GM19438 (cell line): ENCODE measurements at regions not wholly inside any gene's neighbourhood (a gene's known extent, or its start where the extent isn't known, plus 50 kb on each side); places are given as distances from the start of the nearest gene placed in this dataset.

ENCODE experiments used
- ATAC-seq: cut with Tn5 transposase; IDR thresholded peaks from one replicate; pipeline ENCODE4 v1.9.1; 2021; ENCODE audit warnings: low read depth; ENCODE audit not compliant: unreplicated experiment

DNA sequence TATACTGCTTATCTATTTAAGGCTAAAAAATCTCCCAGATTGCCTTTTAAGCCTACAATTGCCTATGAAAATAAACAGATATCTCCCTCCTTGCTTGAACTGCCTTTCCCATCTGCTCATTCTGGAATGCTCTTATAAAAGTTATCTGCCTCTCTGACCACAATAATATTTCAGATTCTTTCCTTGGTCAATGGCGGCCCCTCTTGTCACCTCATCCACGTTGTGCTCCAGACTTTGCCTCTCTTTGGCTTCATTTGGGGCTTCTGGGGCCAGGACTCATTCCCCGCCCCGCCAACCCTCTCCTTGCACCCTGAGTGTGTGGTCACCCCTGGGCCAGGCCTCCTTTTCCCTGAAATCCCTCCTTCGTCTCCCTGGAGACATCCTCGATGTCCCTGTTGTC is 110.0 kb upstream of the RPS23 start:
- no peak for ATAC-seq

DNA sequence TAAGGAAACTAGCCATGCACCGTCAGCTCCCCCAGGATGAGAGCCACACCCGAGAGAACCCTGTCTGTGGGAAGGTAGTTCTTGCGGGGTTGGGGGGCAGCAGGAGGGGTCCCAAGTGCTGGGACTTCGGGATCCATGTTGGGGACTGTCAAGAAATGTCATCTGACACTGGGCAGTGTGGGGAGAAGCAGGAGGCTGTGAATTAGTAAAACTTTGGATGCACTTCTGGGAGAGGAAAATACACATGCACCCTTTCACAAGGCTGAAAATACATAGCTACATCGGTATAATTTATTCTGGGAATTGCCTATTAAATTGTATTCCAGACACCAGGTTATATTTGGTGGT is 109.6 kb upstream of the RPS23 start:
- no peak for ATAC-seq

DNA sequence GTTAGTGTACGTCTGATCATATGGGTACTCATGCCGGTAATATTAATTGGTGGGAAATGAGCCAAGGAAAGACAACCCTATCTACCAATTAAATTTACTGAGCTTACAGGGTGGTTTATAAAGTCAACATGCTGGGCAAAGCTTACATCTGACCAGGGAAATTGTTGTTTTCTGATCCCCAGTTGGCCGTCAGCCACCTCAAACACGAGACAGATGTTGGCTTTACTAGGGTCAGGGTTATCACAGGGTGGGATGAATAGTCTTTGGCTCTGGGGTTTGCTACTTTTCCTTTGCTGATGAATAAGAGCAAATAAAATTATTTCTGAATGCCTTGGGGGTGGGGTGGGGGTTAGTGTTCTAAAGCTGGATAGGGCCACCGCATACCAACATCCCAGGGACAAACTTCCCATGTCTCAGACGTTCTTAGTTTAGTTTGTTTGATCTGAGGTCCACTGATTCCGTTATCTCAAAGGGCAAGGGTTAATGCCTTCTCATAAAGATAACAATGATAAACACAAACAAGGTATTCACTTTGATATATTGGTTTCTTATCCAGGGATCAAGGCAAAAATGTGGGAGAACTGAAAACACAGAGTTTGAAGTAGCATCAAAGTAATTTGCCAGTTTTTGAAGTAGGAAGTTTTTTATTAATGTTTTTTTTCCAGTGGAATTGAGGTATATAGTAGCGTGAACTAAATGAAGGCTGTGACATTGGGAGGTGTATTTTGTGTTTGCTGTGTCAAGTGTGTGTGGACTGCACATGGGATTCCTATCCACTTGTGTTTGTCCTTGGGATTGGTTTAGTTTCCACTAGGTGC is 109.1 kb upstream of the RPS23 start:
- no peak for ATAC-seq

DNA sequence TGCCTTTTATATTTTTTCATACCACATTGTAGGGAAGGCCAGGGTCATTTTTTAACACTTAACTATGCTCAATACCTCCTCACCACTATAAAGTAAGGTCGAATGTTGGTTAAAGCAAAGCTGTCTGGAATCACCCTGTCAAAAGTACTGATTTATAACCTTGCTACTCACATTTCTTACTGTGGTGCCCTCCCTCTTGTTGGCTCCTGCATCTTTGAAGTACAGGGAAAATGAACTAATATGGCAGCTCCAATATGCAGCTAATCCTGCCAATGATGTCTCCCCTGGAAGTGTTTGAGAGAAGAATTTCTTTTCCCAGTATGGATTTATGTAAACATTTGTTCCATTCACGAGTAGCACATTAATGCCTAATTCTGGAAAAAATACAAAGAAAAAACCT is 108.4 kb upstream of the RPS23 start:
- ATAC-seq: no peak

DNA sequence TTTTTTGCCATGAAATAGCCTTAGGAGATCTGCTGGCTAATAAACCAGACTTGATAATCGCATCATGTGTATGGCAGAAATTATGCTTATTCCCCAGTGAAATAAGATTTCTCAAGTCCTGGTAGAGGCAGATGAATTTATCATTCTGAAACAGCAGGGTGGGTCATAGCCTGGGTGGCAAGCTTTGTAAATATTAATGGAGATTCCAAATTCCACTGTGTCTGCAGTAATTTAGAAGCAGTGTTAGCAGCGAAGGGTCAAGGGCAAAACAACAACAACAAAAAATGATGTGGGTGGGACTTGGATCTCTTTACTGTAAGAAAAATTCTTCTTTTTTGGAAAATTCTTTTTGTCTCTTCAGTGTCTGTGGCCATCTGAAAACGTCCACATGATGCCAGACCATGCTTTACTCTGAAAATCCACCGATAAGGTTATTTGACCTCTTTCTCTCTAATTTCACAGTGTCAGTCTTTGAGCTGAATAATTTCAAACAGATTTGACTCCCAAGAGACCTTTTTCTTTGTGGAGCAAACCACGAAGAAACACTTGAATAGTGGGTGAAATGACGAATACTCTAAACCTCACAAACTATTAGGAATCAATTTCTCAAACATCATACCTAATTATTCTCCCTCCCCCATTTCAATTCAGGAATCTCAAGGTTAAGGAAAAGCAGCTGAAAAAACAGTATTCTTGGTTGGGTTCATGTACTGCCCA is 106.0 kb upstream of the RPS23 start:
- no peak for ATAC-seq

DNA sequence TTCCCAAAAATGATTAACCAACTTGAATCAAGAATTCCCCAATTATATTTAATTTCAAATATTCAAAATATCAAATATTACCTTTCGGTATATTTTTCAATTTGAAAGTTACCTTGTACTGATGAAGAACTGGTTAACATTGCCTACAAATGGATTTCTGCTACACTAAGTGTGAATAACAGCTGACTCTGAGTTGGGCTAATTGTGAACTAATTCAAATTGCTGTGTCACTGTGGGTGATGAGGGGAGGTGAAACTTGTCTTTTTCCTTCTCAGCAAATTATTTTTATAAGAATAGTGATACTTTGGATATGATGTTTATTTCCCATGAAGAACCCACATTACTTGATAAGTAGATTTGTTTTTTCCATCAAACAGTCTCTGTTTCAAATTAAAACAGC is 103.4 kb upstream of the RPS23 start:
- no peak for ATAC-seq

DNA sequence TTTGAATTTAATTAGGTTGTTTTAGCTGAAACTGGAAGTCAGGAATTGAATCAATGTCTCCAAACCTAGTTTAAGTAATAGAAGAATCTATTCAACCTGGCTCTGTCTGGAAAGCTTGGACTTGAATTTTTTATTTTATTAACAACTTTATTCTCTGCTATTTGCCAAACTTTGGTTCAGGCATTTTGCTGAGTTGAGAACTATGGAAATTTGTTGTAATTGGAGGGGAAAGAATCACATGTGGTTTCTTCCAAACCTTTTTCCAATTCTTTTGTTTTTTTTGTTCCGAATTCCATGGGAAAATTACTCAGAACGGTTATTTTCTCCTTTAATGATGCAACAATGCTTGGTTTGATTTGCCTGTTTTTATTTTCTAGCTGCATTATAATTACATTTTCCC is 98.2 kb upstream of the RPS23 start:
- ATAC-seq: no peak

DNA sequence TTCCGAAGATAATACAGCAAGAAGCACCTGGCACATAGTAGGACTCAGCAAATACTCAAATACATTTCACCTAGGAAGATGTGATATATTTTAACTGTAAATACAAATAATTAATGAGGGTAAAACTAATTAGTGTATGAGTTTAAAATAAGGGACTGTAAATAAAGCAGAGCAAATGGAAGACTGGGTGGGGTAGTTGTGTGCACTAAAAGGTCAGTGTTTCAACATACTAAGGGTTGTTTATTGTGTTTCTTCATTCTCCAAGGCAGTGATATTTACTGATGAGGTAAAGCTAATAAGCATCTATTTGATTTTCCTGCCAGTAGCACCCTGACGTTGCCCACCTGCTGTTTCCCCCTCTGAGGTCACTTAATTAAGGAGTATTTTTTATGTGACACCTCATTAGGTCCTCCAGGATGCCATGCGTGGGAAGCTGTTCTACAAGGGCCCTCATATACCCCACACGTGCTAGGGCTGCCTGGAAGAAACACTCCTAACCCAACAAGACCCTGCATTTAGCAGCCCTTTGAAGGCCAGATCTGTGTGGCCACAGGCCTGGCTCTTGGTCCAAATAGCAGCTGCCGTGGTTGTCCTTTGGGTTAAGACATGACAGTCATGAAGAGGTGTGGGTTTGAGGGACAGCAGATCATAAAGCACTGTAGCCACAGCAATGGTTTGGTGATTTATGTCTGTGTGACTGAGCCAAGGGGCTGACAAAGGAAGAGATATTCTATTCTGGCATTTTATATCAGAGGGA is 97.5 kb upstream of the RPS23 start:
- ATAC-seq: no peak

DNA sequence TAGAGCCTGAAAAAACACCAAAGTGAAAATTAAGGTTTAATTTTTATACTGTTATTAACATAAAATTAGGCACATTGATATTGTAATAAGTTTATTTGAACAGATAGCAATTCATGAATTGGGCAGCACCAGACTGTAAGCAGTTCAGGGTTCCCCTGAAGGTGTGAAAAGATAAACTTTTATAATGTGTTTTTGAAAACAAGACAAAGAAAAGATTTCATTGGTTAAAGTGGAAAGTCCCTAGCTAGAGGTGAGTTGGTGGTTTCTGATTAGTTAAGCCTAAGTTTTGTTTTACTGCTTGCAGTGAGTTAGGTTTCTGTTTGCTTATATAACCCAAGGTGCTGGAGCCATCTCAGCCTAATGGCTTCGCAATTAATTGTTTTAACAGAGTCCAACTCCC is 96.5 kb upstream of the RPS23 start:
- no peak for ATAC-seq

DNA sequence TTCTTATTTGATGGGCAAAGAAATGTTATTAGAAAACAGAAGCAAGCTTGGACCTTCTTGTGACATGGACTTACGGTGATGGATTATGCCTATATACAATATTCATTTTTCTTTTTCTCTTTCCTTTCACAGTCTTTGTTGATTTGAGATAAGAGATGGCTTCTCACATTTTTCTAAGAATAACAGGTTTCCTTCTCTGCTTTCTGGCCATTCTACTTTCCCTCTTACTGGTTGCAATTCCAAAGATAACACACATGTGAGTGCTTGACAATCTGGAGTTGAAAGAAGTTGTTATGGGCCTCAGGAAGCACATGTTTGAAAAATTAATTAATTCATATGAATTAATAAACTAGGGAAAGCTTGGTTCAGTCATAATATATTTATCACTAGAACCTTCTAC is 89.8 kb upstream of the RPS23 start:
- ATAC-seq: no peak

DNA sequence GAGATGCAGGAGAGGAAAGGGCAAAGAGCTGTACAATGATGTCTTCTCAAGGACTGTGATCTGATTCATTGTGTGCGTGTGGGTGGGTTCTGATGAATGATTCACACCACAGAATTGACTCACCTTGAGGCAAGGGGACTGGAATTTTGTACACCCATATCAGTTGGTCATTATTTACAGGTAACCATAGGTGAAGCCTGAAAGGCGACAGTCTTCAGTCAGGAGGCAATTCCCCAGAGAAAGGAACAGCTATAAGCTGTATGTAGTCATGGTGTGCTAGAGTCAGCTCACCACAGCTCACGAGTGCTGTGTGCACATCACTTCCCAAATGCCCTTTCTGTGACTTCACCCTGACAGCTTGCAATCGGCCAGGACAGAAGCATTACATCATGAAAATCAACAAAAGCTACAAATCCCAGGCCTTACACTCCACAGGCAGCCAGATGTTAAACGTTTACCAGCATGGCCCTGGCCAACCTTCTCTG is 87.6 kb upstream of the RPS23 start:
- ATAC-seq: no peak

DNA sequence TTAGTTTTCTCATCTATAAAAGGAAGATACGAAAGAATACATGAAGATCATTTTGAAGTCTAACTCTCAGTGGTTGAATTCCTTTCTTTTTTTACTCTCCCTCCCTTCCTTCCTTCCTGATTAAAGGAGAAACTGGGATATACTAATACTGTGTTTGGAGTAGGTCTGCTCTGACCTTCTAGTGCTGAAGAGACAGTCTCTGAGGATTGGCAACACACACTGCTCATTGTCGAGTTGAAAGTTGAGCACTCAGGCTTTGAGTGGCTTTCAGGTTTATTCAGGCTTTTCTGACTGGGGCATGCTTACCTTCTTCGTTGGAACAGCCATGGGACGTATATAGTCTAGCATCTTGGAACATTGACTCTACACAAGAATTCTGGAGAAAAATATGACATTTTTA is 86.9 kb upstream of the RPS23 start:
- no peak for ATAC-seq

DNA sequence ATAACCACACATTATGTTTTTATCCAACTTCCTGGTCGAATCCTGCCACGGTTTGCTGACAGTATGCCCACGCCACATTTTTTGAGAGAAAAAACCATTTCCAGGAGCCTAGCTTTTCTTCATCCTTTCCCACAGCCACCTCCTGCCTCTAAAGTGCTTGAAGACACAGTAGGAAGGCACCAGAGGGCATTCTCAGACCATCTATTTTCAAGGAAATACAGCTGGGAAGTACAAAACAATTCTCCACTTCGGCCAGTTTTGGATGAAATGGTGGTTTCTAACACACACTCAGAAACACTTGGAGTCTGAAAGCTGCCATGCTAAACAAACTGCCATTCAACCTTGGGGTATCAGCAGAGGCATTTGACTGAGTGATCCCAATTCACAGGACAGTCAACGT is 86.3 kb upstream of the RPS23 start:
- ATAC-seq: no peak

DNA sequence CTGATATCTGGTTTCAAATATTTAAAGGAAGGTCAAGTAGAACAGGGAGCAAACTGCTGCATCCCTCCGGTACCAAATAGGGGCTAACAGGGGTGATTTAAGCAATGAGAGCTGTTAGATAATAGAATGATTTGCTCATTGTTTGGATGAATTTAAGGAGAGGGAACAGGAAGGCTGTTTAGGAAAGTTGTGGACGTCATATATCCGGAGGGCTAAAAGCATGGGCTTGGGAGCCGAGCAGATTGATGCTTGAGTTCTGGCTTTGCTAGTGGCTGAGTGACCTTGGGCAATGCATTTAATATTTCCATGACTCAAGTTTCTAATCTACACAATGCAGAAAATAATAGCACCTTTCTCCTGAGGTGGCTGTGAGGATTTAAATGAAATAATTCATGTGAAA is 85.4 kb upstream of the RPS23 start:
- no peak for ATAC-seq

DNA sequence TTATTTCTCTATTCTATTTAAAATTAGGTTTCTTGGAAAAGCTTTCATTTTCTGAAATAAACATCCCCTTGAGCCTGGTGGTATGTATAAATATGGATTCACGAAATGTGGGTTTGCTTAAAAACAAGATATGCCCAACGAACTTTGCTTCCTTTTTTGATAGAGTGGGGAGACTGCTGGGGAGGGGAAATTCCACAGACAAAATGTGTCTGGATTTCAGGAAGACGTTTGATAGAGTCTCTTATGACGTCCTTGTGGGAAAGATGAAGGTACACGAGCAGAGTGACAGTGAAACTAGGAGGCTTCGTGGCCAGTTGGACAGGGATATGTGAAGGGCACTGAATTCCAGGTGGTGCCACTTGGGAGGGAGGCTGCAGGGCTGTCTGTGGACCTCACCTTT is 84.5 kb upstream of the RPS23 start:
- ATAC-seq: no peak

DNA sequence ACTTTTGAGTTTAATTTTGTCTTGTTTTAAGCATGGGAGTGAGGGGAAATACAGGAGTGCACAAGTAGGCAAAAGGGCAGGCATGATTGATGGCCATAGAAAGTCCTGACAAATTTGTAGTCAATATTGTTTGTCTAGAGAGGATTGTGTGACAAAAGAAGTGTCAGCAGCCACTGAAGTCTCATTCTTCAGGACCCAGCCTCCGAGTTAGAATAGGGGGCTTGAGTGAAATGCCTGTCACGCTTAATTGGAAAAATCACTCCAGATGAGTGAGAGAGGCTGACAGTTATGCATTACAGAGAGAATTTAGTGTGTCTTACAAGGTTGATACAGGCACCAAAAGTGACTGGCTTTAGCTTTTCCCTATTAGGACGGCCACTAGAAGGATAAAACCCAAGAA is 81.9 kb upstream of the RPS23 start:
- no peak for ATAC-seq

DNA sequence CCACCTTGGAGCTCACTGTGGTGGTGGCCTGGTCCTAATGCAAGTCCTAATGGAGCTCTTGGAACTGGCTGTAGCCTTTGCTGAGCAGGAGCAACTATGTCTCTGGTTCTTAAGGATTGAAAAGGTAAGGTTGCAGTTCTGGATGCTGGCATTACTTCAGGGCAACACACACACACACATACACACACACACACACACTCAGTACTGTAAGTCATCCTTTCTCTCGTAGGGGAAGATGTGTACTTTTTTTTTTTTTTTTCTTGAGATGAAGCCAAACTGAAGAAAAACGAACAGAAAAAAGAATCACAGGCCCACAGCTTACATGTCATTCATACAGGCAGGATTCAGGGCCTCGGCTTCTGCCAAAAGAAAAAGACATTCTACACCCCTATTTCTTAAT is 81.1 kb upstream of the RPS23 start:
- ATAC-seq: no peak

DNA sequence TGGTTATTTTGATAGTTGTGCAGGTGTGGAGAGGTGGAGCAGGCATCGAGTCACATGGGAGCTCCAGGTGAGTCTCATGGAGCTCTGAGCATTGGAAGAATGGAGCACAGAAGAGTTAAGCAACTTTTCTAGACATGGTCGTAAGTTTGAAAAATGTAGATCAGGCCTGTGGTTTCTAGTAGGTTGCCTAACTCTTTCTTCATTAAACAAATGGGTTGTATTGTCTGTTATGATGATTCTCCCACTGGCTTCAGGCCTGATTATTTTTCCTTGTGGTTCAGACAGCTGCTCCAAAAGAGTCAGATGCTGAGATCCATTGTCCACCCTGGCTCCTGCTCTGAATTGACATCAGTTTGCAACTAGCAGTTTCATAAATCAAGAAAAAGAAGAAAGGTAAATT is 80.3 kb upstream of the RPS23 start:
- no peak for ATAC-seq

DNA sequence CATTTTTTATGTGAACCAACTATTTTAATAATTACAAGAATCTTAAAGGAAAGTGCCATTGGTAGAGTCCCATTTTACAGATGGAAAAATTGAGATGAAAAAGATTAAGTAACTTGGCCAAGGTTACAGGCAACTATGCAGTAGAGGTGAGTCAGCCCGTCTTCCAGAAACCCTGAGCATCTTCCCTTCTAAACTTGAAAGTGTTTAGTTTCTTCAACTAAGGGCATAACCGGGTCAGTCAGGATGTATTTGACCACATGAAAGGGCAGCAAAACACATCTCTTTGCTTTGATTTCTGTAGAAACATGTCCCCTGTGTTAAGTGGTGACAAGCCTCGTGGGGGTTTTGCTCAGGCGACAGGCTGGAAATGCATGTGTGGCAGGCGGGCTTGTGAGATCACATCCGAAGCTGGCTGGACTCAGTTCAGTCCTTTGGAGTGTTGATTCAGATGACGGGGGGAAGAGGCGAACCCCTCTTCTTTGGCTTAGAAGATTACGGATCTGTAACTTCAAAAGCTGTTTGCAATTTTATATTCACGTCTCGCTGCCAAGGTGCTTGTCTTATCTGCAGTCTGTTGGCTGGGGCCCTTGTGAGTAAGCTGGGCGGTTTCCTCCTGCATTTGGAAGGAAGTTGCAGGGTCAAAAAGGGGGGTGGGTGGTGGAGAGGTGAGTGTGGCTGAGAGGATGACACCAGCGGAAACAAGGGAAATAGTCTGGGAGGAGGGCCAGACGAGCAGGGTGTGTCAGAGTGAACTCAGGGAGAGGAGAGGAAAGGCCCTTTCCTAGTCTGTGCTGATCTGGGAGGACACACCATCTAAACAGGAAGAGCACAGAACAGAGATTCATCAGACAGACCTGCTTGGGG is 78.9 kb upstream of the RPS23 start:
- no peak for ATAC-seq

DNA sequence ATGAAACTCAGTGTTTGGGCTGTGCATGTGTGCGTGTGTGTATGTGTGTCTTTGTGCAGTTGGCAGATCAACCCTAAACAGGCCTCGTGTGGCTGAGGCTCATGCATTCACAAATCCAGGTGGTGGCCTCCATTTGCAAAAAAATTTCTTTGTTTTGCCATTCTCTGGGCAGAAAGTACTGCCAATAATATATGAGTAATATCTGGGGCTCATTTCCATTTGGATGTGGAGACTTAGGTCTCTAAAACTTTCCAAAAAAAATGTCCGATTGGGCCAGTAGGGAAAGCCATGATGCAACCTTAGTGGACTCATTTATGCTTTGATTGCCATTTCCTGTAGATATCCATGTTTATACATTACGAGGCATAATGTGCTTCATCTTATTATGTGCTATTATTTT is 77.9 kb upstream of the RPS23 start:
- no peak for ATAC-seq

DNA sequence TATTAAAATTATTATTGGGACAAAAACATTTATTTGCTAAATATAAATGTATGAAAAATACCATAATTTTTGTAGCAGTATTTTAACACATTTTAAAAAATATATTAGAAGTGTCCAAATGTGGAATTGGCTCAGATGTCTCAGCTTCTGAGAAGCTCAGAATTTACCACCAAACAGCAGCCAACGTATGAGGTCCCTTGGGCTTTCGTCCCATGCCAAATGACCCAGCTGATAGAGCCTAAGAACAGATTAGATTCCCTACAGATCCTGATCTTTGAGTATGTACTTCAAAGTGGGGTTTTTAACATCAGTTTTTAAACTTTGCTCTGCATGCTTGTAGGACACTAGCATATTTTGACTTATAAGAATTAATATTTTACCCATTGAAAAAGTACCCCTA is 77.3 kb upstream of the RPS23 start:
- no peak for ATAC-seq
